GM18951 (cell line): ENCODE measurements at regions not wholly inside any gene's neighbourhood (a gene's known extent, or its start where the extent isn't known, plus 50 kb on each side); places are given as distances from the start of the nearest gene placed in this dataset.

ENCODE experiments used
- POLR2A ChIP-seq: IDR thresholded peaks from 4 replicates; pipeline ENCODE4 v1.6.1; 2011; ENCODE audit warnings: mild to moderate bottlenecking; ENCODE audit not compliant: insufficient read length, insufficient read depth; ENCODE audit errors: extremely low read depth
- in situ Hi-C: fragments of 300-500 bp; cut with MboI; formaldehyde crosslinking; loops from one replicate; pipeline ENCODE4 v1.12.0; 2022; ENCODE audit warnings: low sequenced_read_pairs, mixed read lengths, inconsistent platforms; ENCODE audit not compliant: unreplicated experiment

GRCh38 chr5:114174837-114175236, 187.0 kb upstream of the KCNN2 start:
- in situ Hi-C loops, result no loop called here
- no peak for TF ChIP-seq POLR2A

GRCh38 chr5:114176356-114176755, 185.5 kb upstream of the KCNN2 start:
- in situ Hi-C loops, result no loop called here
- TF ChIP-seq POLR2A, result no peak

DNA sequence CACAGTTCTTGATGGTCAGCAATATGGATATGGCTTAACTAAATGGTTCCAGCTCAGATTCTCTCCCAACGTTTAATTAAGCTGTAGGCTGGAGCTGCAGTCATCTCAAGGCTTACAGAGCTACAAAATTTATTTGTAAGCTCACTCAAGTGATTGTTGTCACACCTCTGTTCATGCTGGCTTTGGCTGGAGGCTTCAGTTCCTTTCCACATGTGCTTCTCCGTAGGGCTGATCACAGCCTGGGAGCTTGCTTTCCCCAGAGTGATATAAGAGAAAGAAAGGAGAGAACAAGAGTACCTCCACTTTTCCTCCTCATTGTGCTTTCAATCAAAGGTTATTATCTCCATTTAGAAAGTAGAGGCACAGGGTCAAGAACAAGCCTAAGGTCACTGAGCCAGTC, 182.7 kb upstream of the KCNN2 start:
- TF ChIP-seq POLR2A, result no peak
- in situ Hi-C loops, result no loop called here

DNA sequence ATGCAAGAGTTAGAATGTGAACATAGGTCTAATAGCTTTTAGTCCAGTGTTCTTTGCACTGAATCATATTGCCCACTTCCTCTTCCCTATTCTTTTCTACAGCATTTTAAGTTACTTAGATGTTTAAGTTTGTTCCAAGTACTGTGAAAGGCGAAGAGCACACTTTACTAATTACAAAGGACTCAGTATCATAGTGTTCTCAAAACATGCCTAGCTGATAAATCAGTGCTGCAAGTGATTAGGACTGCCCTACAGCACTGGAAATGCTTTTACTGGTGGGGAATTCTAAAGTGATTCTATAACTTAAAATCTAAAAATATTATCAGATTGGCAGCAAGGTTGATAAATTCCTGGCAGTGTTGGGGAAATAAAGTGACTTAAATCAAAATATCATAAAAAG, 177.9 kb upstream of the KCNN2 start:
- in situ Hi-C loops, result no loop called here
- no peak for TF ChIP-seq POLR2A

GRCh38 chr5:114185274-114185673, 176.6 kb upstream of the KCNN2 start:
- TF ChIP-seq POLR2A, result no peak
- in situ Hi-C loops, result no loop called here

GRCh38 chr5:114191441-114191840, 170.4 kb upstream of the KCNN2 start:
- no peak for TF ChIP-seq POLR2A
- in situ Hi-C loops, result no loop called here

DNA sequence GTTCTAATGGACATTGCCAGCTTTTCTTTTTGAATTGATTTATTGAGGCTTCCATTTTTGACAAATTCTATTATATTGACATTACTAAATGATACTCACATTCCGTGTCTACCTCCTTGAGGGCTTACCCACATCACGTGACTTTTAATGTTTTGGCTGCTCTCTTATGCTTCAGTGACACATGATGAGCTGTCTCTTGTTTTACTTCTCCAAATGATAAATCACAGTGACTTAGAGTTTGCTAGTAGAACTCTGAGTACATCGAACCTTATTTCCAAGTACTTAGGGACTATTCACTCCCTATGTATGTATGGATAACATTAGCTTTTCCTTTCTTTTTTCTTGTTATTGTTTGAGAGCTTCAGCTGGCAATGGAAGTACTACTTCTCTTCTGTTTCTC, 169.8 kb upstream of the KCNN2 start:
- in situ Hi-C loops, result no loop called here
- TF ChIP-seq POLR2A, result no peak

DNA sequence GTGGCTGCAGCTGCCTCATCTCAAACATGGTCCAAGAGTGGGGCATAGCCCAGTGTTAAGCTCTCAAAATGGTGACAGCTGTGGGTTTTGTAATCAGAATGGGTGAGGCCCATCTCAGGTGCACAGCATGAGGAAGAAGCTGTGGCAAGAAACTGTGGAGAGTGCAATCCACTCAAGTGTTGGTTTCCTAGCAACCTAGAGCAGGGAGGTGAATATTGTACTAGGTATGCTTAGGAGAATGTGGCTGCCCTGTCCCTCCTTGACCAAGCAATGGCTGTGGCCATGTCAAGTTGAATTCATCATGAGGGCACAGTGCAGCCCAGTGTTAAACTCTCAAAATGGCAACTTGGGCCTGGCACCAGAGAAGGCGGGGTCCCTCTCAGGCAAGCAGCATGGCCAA, 160.5 kb upstream of the KCNN2 start:
- no peak for TF ChIP-seq POLR2A
- in situ Hi-C loops, result no loop called here

GRCh38 chr5:114204923-114205322, 156.9 kb upstream of the KCNN2 start:
- in situ Hi-C loops, result no loop called here
- no peak for TF ChIP-seq POLR2A

- in situ Hi-C loops, result no loop called here
- no peak for TF ChIP-seq POLR2A
These were observed 155.2 kb upstream of the KCNN2 start for GRCh38 chr5:114206640-114207039.

DNA sequence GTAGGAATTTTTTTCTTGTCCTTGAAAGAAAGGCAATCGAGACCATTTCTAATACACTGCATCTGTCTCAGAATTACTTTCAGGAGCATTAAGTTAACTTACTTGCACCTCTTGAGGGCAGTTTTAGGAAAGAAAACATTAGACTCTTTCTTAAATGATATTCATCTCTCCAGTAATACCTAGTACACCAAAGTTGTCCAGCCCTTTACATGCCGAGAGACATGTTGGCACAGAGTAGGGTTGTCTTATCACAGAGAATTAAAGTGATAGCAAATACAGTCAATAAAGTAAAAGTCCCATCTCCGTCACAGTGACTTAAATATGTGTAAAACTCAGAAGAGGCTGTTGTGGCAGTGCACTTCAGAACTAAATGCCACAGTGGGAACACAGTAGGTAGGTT, 154.3 kb upstream of the KCNN2 start:
- no peak for TF ChIP-seq POLR2A
- in situ Hi-C loops, result no loop called here

DNA sequence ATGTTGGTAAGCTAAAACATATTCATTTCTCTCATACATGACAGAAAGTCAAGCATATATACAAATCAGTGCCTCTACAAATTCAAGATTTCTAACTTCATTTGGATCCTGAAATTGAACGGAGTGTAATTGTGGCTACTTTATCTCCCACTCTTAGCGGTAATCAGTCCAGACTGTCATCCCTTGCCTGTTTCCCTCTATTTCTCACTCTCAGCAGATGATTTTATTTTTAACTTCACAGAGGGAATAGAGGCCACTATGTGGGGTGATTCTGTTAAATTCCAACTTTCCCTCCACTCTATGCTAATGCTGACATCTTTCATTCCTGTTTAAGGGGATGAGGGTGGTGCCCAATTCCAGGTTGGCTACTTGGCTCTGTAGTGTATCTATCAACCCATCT, 153.8 kb upstream of the KCNN2 start:
- TF ChIP-seq POLR2A, result no peak
- in situ Hi-C loops, result no loop called here

- in situ Hi-C loops, result no loop called here
These were observed 153.3 kb upstream of the KCNN2 start for GRCh38 chr5:114208588-114208987.

GRCh38 chr5:114210662-114211061, 151.2 kb upstream of the KCNN2 start:
- in situ Hi-C loops, result no loop called here
- no peak for TF ChIP-seq POLR2A

More at GRCh38 chr5:114208588-114208987, 153.3 kb upstream of the KCNN2 start:
- TF ChIP-seq POLR2A, result no peak

DNA sequence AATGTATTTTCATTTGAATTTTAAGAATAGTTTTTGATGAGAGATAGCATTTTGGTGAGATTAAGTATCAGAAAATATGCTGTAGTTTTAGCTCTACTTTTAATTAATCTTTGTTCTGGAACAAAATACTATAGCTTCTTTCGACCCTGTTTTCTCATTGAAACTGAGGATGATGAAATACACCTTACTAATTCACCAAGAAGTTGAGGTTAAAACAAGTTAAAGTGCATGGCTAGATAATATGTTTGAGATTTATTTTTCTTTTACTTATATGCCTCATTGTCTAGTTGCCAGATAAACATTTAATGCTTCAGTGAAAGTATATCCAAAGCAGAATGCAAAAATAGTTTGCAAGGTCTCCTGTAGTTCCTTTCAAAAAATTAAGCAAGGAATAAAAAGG, 140.1 kb upstream of the KCNN2 start:
- in situ Hi-C loops, result no loop called here

More for the DNA sequence above, 140.1 kb upstream of the KCNN2 start:
- TF ChIP-seq POLR2A, result no peak
